Stimulated activated memory B cell treated with anti-CD40 and anti-IgM and Interleukin-4, amounts not matched to agents 10 μg/mL and 1 μg/mL and 100 μg/mL, for 72 hours (primary cell): ENCODE measurements at regions not wholly inside any gene's neighbourhood (a gene's known extent, or its start where the extent isn't known, plus 50 kb on each side); places are given as distances from the start of the nearest gene placed in this dataset.
"Not testable (repeated sequence)": the region's sequence is repeated elsewhere in the genome, so short reads cannot be mapped to it uniquely, and the experiment has no call there.

Experiments used
- ATAC-seq: fragments of 150-1000 bp; cut with Tn5 transposase; 2 replicates; pipeline ENCODE4 v1.10.0; 2021
- H3K27ac Mint-ChIP-seq: one replicate; pipeline ENCODE4 v1.8.0; 2022; ENCODE audit warnings: mild to moderate bottlenecking, mixed read lengths
- H3K27me3 Mint-ChIP-seq: one replicate; pipeline ENCODE4 v1.8.0; 2022; ENCODE audit warnings: mixed read lengths
- H3K36me3 Mint-ChIP-seq: one replicate; pipeline ENCODE4 v1.8.0; 2022; ENCODE audit warnings: mixed read lengths
- H3K4me1 Mint-ChIP-seq: one replicate; pipeline ENCODE4 v1.8.0; 2022; ENCODE audit warnings: mixed read lengths
- H3K4me3 Mint-ChIP-seq: one replicate; pipeline ENCODE4 v1.8.0; 2022; ENCODE audit warnings: mild to moderate bottlenecking, moderate library complexity, mixed read lengths
- H3K9me3 Mint-ChIP-seq: one replicate; pipeline ENCODE4 v1.8.0; 2022; ENCODE audit warnings: mixed read lengths

- Mint-ChIP-seq H3K27me3 (no peaks in the 10 kb centered on the region), H3K9me3 (no peaks in the 10 kb centered on the region), H3K4me1 (no peaks in the 10 kb centered on the region), H3K36me3 (no peaks in the 10 kb centered on the region), H3K4me3 (no peak overlapping the region), H3K27ac (no peak overlapping the region)
- no peak for ATAC-seq
Observed at GRCh38 chr5:136620016-136620419, 254.7 kb upstream of the TRPC7 start.

- no peak overlapping the region for H3K27ac Mint-ChIP-seq
- ATAC-seq: no peak
- H3K36me3 Mint-ChIP-seq: no peaks in the 10 kb centered on the region
- no peaks in the 10 kb centered on the region for H3K27me3 Mint-ChIP-seq
- no peak overlapping the region for H3K4me3 Mint-ChIP-seq
- H3K4me1 Mint-ChIP-seq: no peaks in the 10 kb centered on the region
- no peaks in the 10 kb centered on the region for H3K9me3 Mint-ChIP-seq
Observed at GRCh38 chr5:136619556-136619955, 254.2 kb upstream of the TRPC7 start.

- Mint-ChIP-seq H3K36me3 (no peaks in the 10 kb centered on the region), H3K27ac (no peak overlapping the region), H3K9me3 (peaks cover 2% of the 10 kb centered on the region), H3K4me3 (no peak overlapping the region), H3K4me1 (no peaks in the 10 kb centered on the region), H3K27me3 (no peaks in the 10 kb centered on the region)
- no peak for ATAC-seq
Observed at GRCh38 chr5:136615251-136616119, 250.1 kb upstream of the TRPC7 start.

- Mint-ChIP-seq H3K27me3 (peaks cover under 1% of the 10 kb centered on the region), H3K4me3 (no peak overlapping the region), H3K4me1 (no peaks in the 10 kb centered on the region), H3K27ac (no peak overlapping the region), H3K36me3 (no peaks in the 10 kb centered on the region), H3K9me3 (peaks cover 7% of the 10 kb centered on the region)
- no peak for ATAC-seq
Observed at GRCh38 chr5:136613230-136613629, 247.9 kb upstream of the TRPC7 start.

GRCh38 chr5:136605638-136606037 lies 240.3 kb upstream of the TRPC7 start:
- no peaks in the 10 kb centered on the region for H3K36me3 Mint-ChIP-seq
- ATAC-seq: no peak
- H3K27me3 Mint-ChIP-seq: peaks cover 9% of the 10 kb centered on the region
- H3K9me3 Mint-ChIP-seq: peaks cover 19% of the 10 kb centered on the region
- no peaks in the 10 kb centered on the region for H3K4me1 Mint-ChIP-seq
- H3K4me3 Mint-ChIP-seq: no peak overlapping the region
- no peak overlapping the region for H3K27ac Mint-ChIP-seq

DNA sequence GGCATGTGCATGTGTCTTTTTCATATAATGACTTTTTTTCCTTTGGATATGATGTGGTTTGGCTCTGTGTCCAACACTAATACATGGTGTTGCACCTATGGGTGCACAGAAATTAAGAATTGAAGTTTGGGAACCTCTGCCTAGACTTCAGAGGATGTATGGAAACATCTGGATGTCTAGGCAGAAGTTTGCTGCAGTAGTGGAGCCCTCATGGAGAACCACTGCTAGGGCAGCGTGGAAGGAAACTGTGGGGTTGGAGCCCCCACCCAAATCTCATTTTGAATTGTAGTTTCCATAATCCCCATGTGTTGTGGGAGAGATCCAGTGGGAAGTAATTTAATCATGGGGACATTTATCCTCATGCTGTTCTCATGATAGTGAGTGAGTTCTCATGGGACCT lies 235.0 kb upstream of the TRPC7 start:
- Mint-ChIP-seq H3K36me3 (no peaks in the 10 kb centered on the region), H3K9me3 (peaks cover 11% of the 10 kb centered on the region), H3K27ac (no peak overlapping the region), H3K4me3 (no peak overlapping the region), H3K27me3 (no peaks in the 10 kb centered on the region), H3K4me1 (no peaks in the 10 kb centered on the region)
- no peak for ATAC-seq

DNA sequence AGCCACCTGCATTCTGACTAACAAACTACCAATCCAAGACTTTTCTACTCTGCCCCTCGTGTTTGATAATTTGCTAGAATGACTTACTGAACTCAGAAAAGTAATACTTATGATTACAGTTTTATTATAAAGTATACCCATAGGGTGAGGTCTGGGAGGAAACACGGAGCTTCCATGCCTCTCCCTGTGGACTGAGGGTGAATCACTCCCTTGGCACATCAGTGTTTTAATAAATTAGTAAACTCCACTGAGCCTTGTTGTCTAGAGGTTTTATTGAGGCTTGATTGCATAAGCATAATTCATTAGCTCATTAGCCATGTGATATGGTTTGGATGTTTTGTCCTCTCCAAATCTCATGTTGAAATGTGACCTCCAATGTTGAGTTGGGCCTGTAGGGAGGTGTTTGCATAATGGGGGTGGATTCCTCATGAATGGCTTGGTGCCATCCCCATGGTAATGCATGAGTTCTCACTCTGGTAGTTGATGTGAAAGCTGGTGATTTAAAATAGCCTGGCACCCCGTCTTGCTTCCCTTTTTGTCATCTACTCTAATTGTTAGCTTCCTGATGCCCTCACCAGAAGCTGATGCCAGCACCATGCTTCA lies 233.6 kb upstream of the TRPC7 start:
- ATAC-seq: no peak
- Mint-ChIP-seq H3K36me3 (no peaks in the 10 kb centered on the region), H3K27me3 (no peaks in the 10 kb centered on the region), H3K4me3 (no peak overlapping the region), H3K9me3 (peaks cover 11% of the 10 kb centered on the region), H3K27ac (no peak overlapping the region), H3K4me1 (no peaks in the 10 kb centered on the region)

DNA sequence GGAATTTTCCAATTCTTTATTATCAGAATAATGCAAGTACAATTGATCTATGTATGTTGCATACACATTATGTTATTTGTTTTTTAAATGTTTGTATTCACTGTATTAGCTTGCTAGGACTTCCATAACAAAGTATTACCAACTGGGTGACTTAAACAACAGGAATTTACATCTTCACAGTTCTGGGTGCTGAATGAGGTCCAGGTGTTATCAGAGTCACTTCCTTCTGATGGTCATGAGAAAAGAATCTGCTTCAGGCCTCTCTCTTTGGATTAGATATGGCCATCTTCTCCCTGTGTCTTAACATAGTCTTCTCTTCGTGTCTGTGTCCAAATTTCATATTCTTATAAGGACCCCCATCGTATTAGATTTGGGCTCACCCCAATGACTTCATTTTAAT lies 229.1 kb upstream of the TRPC7 start:
- Mint-ChIP-seq H3K9me3 (peaks cover 5% of the 10 kb centered on the region), H3K4me3 (no peak overlapping the region), H3K27me3 (no peaks in the 10 kb centered on the region), H3K27ac (no peak overlapping the region), H3K36me3 (no peaks in the 10 kb centered on the region), H3K4me1 (no peaks in the 10 kb centered on the region)
- no peak for ATAC-seq

- Mint-ChIP-seq H3K27ac (no peak overlapping the region), H3K27me3 (no peaks in the 10 kb centered on the region), H3K36me3 (no peaks in the 10 kb centered on the region), H3K4me1 (no peaks in the 10 kb centered on the region), H3K4me3 (no peak overlapping the region), H3K9me3 (peaks cover 5% of the 10 kb centered on the region)
- no peak for ATAC-seq
Observed at GRCh38 chr5:136590581-136590980, 225.2 kb upstream of the TRPC7 start.

DNA sequence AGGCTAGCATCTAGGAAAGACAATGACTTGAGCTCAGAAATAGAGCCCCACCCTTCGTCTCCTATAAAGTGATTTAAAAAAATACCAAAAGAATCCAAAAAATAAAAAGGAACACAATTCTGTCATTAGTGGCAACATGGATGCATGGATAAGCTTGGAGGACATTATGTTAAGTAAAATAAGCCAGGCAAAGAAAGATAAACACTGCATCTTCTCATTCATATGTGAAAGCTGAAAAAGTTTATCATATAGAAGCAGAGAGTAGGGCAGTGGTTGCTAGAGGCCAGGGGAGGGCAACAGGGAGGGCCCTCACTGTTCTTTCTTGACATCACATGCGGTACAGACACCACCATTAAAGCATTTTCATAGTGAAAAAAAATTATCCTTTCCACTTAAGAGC lies 220.9 kb upstream of the TRPC7 start:
- H3K4me3 Mint-ChIP-seq: no peak overlapping the region
- peaks cover 5% of the 10 kb centered on the region for H3K9me3 Mint-ChIP-seq
- H3K27ac Mint-ChIP-seq: no peak overlapping the region
- H3K4me1 Mint-ChIP-seq: no peaks in the 10 kb centered on the region
- no peak for ATAC-seq
- no peaks in the 10 kb centered on the region for H3K36me3 Mint-ChIP-seq
- H3K27me3 Mint-ChIP-seq: no peaks in the 10 kb centered on the region

DNA sequence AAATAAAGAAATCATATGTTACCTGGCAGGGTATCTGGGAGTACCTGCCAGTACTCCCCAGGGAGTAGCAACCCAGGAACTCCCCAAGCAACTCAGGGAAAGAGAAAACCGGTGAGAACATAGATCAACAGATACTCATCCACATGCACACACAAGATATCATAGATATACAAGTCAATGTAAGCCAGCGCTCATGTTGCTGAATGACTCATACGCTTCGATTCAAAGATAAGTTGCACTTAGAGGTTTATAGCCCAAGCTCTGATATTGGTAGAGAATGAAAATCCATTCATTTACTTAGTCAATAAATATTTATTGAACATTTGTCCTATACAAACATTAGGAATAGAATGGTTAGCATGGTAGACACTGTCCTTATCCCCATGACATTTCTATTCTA lies 219.1 kb upstream of the TRPC7 start:
- Mint-ChIP-seq H3K27ac (no peak overlapping the region), H3K4me3 (no peak overlapping the region), H3K4me1 (no peaks in the 10 kb centered on the region), H3K9me3 (no peaks in the 10 kb centered on the region), H3K36me3 (no peaks in the 10 kb centered on the region), H3K27me3 (no peaks in the 10 kb centered on the region)
- no peak for ATAC-seq

DNA sequence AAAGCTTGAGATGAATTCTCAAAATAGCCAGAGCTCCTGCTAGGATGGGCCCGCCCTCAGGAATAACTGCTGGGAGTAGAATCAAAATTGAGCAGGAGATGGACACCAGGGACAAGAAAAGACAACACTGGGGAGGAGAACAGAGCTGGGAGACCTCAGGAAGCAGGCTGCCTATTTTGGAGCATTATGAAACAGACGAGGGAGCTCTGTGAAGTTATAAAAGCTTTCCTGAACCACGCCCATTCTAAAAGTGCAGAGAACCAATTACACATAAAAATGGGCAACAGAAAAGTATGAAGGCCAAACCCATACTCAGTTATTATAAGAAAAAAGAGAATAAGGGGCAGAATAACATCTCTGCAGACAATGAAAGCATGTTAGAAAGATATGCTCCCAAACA lies 213.9 kb upstream of the TRPC7 start:
- H3K27me3 Mint-ChIP-seq: no peaks in the 10 kb centered on the region
- H3K4me1 Mint-ChIP-seq: no peaks in the 10 kb centered on the region
- no peak overlapping the region for H3K27ac Mint-ChIP-seq
- H3K9me3 Mint-ChIP-seq: no peaks in the 10 kb centered on the region
- H3K36me3 Mint-ChIP-seq: no peaks in the 10 kb centered on the region
- ATAC-seq: no peak
- H3K4me3 Mint-ChIP-seq: no peak overlapping the region

DNA sequence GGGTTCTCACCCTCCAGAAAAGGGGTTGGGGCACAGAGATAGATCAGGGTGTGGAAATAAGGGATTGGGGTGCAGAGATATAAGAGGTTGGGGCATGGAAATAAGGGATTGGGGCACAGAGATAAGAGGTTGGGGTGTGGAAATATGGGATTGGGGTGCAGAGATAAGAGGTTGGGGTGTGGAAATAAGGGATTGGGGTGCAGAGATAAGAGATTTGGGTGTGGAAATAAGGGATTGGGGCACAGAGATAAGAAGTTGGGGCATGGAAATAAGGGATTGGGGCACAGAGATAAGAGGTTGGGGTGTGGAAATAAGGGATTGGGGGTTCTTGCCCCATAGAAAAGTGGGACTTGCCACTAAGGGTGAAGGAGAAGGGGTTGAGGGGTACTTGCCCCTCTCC lies 204.5 kb upstream of the TRPC7 start:
- not testable (repeated sequence) for H3K27ac Mint-ChIP-seq, H3K36me3 Mint-ChIP-seq, ATAC-seq, H3K27me3 Mint-ChIP-seq, H3K4me1 Mint-ChIP-seq, H3K4me3 Mint-ChIP-seq
- peaks cover 16% of the 10 kb centered on the region for H3K9me3 Mint-ChIP-seq

GRCh38 chr5:136565457-136565856 lies 200.1 kb upstream of the TRPC7 start:
- not testable (repeated sequence) for ATAC-seq, H3K4me3 Mint-ChIP-seq, H3K27me3 Mint-ChIP-seq, H3K36me3 Mint-ChIP-seq, H3K27ac Mint-ChIP-seq, H3K4me1 Mint-ChIP-seq
- H3K9me3 Mint-ChIP-seq: peaks cover 18% of the 10 kb centered on the region

DNA sequence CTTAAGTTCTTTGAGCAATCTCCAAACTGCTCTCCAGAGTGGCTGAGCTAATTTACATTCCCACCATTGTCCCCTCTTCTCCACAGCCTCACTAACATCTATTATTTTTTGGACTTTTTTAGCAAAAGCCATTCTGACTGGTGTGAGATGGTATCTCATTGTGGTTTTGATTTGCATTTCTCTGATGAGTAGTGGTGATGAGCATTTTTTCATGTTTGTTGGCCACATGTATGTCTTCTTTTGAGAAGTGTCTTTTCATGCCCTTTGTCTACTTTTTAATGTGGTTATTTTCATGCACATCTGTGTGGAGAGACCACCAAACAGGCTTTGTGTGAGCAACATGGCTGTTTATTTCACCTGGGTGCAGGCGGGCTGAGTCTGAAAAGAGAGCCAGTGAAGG lies 199.7 kb upstream of the TRPC7 start:
- H3K4me3 Mint-ChIP-seq, H3K27ac Mint-ChIP-seq, H3K36me3 Mint-ChIP-seq, H3K27me3 Mint-ChIP-seq, H3K4me1 Mint-ChIP-seq, ATAC-seq: not testable (repeated sequence)
- peaks cover 18% of the 10 kb centered on the region for H3K9me3 Mint-ChIP-seq

DNA sequence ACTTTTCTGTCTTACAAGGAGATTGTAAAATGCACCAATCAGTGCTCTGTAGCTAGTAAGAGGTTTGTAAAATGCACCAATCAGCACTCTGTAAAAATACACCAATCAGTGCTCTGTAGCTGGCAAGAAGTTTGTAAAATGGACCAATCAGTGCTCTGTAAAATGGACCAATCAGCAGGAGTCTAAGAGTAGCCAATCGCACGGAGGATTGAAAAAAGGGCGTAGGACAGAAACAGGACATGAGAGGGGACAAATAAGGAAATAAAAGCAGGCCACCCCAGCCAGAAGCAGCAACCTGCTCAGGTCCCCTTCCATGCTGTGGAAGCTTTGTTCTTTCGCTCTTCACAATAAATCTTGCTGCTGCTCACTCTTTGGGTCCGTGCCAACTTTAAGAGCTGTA lies 199.1 kb upstream of the TRPC7 start:
- not testable (repeated sequence) for H3K27me3 Mint-ChIP-seq, ATAC-seq, H3K4me1 Mint-ChIP-seq, H3K27ac Mint-ChIP-seq, H3K36me3 Mint-ChIP-seq, H3K4me3 Mint-ChIP-seq
- peaks cover 13% of the 10 kb centered on the region for H3K9me3 Mint-ChIP-seq
